ENCODE measurements at regions not wholly inside any gene's neighbourhood (a gene's known extent, or its start where the extent isn't known, plus 50 kb on each side); places are given as distances from the start of the nearest gene placed in this dataset.
"Not testable (repeated sequence)": the region's sequence is repeated elsewhere in the genome, so short reads cannot be mapped to it uniquely, and the experiment has no call there.

DNA sequence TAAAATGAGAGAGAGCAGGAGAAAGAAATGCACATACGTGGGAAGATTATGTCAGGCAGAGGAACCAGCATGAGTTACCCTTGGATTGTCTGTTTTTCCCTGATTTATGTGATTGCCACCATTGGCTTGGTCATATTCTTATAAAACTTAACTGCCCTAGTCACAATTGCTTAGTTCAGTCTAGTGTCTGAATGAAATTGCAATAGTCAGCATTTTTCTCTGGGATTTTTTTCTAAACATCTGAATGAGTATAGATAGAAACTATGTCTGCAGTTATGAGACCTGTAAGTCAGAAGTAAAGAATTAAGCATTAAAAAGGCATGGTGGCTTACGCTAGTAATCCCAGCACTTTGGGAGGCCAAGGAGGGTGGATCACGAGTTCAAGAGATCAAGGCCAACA is 889.8 kb downstream of the PLA2G4A start:
- DNase-seq (ENCODE audit: low read depth), result no peak

DNA sequence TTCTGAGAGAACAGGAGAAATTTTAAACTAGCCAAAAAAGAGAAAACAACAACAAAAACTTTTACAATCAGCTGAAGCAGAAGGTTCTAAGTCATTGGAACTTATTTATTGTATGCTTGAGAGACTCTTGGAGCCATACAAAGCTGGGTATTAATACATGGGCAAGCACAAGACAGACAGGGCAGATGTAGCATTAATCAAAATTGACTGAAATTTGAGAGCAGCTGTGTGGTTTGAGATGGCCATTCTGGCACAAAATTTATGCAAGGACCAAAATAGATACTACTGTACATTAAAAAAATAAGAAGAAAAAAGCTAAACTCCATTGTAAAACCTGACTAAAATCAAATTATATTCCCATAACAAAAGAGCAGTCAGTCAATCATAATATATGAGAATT is 892.5 kb downstream of the PLA2G4A start:
- no peak for DNase-seq (ENCODE audit: low read depth)

DNA sequence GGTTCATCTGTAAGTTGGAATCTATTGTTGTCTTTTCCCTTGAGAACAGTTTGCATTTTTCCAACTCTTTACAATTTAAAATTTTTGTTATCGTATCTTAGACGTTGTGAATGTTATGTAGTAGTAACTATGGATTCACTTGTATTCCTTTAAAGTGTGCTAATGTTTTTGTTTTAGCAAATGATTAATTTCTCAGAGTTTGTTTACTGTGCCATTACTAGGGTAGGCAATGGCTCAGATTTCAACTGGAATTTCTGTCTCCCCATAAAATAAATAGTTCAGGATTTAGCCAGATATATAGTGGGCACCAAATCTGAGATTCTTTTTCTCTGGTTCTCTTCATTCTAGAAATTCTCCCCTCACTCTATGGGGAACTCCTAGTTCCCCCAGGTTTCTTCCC is 896.5 kb downstream of the PLA2G4A start:
- no peak for DNase-seq (ENCODE audit: low read depth)

DNA sequence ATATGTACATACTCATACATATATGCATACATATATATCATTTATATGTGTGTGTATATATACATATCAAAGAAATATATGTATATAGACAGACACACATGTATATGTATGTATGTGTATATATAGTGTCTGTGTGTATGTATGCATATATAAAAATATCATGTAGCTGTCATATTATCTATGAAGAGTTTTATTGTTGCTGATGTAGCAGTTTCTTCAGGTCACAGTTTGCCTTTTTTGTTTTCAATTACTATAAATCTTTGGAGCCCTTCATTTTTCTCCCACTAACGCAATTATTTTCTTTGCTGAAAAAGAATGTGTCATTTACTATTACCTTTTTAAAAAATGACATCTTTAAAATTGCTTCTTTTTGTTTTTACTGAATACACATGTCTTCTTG is 904.5 kb downstream of the PLA2G4A start:
- no peak for DNase-seq (ENCODE audit: low read depth)

DNA sequence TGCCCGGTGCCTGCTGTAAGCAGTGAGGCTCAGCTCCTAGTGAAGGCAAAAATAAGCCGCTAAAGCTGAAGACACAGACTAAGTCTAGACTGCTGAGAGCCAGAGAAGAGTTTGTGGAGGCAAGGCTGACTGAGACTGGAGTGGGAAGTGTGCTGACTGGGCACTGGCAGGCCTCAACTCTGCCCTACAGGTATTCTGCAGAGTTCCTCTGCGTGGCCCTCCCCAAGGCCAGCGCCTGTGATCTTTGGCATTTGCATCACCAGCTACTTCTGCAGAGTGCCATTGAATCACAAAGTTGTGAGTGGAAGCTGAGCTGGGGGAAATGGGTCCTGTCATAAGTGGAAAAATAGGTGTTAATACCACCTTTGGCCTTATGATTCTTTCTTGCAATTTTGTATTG is 905.7 kb downstream of the PLA2G4A start:
- no peak for DNase-seq (ENCODE audit: low read depth)

- no peak for DNase-seq (ENCODE audit: low read depth)
These were observed 915.9 kb downstream of the PLA2G4A start for GRCh38 chr1:187744665-187745064.

DNA sequence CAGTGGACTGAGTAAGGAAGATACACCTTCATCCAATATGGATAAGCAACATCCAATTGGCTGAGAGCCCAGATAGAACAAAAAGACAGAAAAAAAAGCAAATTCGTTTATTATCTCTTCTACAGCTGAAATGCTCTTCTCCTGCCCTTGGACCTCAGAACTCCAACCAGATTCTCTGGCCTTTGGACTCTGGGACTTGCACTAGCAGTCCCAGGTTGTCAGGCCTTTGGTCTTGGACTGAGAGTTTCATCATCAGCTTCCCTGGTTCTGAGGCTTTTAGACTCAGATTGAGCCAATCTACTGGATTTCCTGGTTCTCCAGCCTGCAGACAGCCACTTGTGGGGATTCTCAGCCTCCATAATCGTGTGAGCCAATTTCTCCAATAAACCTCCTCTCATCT is 926.8 kb downstream of the PLA2G4A start:
- DNase-seq (ENCODE audit: low read depth), result no peak

DNA sequence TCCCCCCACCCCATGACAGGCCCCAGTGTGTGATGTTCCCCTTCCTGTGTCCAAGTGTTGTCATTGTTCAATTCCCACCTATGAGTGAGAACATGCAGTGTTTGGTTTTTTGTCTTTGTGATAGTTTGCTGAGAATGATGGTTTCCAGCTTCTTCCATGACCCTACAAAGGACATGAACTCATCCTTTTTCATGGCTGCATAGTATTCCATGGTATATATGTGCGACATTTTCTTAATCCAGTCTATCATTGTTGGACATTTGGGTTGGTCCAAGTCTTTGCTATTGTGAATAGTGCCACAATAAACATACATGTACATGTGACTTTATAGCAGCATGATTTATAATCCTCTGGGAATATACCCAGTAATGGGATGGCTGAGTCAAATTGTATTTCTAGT is 927.9 kb downstream of the PLA2G4A start:
- not testable (repeated sequence) for DNase-seq (ENCODE audit: low read depth)

GRCh38 chr1:187759825-187760333 is 931.1 kb downstream of the PLA2G4A start:
- DNase-seq (ENCODE audit: low read depth), result no peak

- no peak for DNase-seq (ENCODE audit: low read depth)
These were observed 933.4 kb downstream of the PLA2G4A start for GRCh38 chr1:187762118-187762517.

DNA sequence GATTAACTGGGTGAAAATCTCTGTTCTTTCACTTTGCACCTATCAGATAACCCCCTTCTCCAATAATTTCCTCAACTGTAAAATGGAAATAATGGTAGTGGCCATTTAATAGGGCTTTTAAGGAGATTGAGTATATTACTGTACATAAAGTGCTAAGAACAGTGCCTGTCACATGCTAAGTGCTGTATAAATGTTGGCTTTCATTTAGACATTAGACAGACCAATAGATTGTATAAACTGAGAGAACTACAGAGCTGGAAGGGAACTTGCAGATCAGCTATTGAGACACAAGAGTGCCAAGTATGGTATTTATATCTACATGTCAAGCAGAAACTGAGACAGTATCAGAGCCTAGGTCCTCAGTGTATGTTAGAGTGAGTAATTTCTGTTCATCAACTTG is 934.7 kb downstream of the PLA2G4A start:
- DNase-seq (ENCODE audit: low read depth), result no peak

GRCh38 chr1:187763976-187764375 is 935.2 kb downstream of the PLA2G4A start:
- no peak for DNase-seq (ENCODE audit: low read depth)

DNA sequence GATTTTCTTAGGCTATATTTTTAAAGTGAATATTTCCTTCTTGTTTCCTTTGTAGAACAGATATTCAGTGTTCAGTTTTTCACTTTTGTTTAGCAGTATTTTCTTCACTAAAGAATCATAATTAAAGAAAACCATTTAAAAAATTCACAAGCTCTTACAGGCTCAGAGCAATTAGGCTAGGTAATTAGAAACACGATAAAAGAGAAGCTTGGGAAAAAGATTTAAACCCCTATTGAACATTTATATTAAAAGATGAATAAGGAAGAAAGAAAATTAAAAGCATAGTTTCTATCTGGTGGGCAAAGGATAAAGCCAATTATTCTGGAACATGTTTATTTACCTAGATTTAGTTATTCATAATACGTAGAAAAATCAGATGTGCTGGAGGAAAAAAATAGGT is 942.6 kb downstream of the PLA2G4A start:
- no peak for DNase-seq (ENCODE audit: low read depth)

GRCh38 chr1:187773168-187773567 is 944.4 kb downstream of the PLA2G4A start:
- no peak for DNase-seq (ENCODE audit: low read depth)

- DNase-seq (ENCODE audit: low read depth), result no peak
These were observed 959.0 kb downstream of the PLA2G4A start for GRCh38 chr1:187787736-187788135.

- DNase-seq (ENCODE audit: low read depth), result no peak
These were observed 960.0 kb downstream of the PLA2G4A start for GRCh38 chr1:187788718-187789117.

- no peak for DNase-seq (ENCODE audit: low read depth)
These were observed 962.0 kb downstream of the PLA2G4A start for GRCh38 chr1:187790724-187791123.

DNA sequence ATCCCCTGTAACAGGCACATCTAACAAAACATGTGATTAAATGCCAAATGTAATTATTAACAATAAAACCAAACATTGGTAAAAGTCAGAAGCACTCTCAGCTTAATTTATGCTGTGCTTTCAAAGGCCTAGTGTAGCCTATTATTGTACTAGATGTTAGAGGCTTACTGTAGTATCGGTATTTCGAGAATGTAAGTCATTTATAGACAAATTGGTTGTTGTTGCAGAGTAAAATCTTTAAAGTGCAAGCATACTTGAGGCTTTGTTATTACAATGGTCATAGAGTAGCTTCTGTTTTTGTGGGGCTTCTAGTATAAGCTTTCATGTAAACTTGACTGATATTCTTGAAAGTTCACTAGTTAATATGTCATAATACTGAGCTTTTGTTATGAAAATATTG is 965.8 kb downstream of the PLA2G4A start:
- no peak for DNase-seq (ENCODE audit: low read depth)

DNA sequence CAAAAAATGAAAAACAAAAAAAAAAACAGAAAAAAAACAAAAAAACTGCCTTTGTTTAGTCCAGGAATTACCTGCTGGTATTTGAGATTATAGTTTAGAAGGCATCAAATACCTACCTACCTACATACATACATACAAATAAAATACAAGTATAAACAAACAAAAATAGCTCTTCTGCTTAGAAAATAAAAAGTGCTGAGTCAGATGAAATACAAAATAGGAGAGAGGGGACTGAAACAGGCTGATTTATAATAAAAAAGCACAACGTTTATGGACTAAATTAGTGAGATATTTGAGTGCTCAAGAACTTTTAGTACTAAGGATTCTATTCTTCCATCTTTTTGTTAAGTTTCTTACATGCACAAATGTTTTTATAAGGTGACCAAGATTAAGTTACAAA is 980.8 kb downstream of the PLA2G4A start:
- no peak for DNase-seq (ENCODE audit: low read depth)

DNA sequence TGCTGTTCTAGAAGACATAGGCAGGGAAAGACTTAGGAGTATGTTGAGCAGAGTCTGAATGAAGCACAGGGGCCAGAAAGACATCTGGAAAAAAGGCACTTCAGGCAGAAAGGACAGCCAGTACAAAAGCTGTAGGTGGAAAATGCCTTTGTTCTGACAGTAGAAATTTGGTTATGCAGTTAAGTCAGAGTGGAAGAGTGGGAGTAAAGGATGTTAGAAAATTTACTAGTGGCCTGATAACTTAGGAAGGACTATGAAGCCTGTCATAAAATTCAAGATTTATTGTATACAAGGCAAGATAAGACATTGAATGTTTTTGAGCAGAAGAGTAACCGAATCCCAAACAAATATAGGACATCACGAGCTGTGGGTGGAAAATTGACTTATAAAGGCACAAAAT is 987.9 kb downstream of the PLA2G4A start:
- DNase-seq (ENCODE audit: low read depth), result no peak

DNA sequence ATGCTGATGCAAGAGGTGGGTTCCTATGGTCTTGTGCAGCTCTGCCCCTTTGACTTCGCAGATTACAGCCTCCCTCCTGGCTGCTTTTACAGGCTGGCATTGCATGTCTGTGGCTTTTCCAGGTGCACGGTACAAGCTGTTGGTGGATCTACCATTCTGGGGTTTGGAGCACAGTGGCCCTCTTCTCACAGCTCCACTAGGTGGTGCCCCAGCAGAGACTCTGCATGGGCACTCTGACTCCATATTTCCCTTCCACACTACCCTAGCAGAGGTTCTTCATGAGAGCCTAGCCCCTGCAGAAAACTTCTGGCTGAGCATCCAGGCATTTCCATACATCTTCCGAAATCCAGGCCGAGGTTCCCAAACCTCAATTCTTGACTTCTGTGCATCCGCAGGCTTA is 989.0 kb downstream of the PLA2G4A start:
- no peak for DNase-seq (ENCODE audit: low read depth)

- no peak for DNase-seq (ENCODE audit: low read depth)
These were observed 990.3 kb downstream of the PLA2G4A start for GRCh38 chr1:187819086-187819485.

DNA sequence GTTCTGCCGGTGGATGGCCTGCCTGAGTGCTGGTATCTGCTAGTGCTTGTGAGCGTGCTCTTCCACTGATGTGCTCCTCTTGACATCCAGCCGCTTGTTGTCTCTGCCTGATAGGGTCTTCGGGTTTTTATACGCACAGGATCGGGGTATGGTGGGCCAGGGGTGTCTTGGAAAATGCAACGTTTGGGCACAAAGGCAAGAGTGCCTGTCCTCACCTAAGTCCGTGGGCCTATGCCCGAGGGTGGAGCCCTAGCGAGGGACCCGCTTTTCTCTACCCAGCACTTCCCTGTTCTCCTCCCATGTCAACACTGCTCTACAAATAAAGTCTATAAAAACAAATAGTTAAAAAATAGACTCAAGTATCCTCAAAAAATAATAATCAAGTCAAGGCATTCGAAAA is 1007.8 kb downstream of the PLA2G4A start:
- no peak for DNase-seq (ENCODE audit: low read depth)

DNA sequence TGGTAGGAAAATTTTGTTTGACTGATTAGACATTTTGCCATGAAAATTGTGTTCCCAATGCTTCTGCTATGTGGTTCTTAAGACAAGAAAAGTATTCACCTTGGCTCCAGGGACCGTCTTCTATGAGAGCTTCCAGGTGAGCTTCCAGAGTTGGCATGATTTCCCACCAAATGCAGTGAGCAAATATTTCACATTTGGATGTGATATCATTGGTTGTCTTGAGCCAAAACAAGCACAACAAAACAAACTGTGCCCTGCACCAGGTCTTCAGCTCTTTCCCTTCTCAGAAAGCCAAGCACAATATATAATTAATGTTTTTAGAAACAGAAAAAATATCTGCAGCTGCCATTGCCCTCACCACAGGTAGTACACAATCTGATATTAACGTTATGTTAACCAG is 1009.0 kb downstream of the PLA2G4A start:
- no peak for DNase-seq (ENCODE audit: low read depth)

Data from stromal cell of bone marrow (primary cell).